NCI-H2196 (cell line): ENCODE measurements at regions not wholly inside any gene's neighbourhood (a gene's known extent, or its start where the extent isn't known, plus 50 kb on each side); places are given as distances from the start of the nearest gene placed in this dataset.
A peak's percentile ranks its signal among the peaks of the same experiment; 100 is the strongest.
"Not testable (repeated sequence)": the region's sequence is repeated elsewhere in the genome, so short reads cannot be mapped to it uniquely, and the experiment has no call there.

Experiments used
- DNase-seq: peaks from one replicate; lab custom pipeline; 2025; ENCODE audit not compliant: unreplicated experiment; lab: John Stamatoyannopoulos, UW

- DNase-seq = no peak
Measured at GRCh38 chr1:178020968-178021640, 51.2 kb upstream of the SEC16B start.

- no peak for DNase-seq
Measured at GRCh38 chr1:178021950-178022349, 52.1 kb upstream of the SEC16B start.

GRCh38 chr1:178023181-178023618 lies 53.3 kb upstream of the SEC16B start:
- no peak for DNase-seq

GRCh38 chr1:178024504-178024903 lies 54.6 kb upstream of the SEC16B start:
- DNase-seq = no peak

GRCh38 chr1:178025613-178026356 lies 55.9 kb upstream of the SEC16B start:
- DNase-seq = no peak

GRCh38 chr1:178028841-178029481 lies 59.1 kb upstream of the SEC16B start:
- DNase-seq = no peak

- no peak for DNase-seq
Measured at GRCh38 chr1:178030467-178030866, 60.6 kb upstream of the SEC16B start.

GRCh38 chr1:178031856-178032320 lies 62.0 kb upstream of the RASAL2 start:
- peak; percentile 34 for DNase-seq

GRCh38 chr1:178033019-178033418 lies 60.9 kb upstream of the RASAL2 start:
- no peak for DNase-seq

- DNase-seq = no peak
Measured at GRCh38 chr1:178034676-178035075, 59.2 kb upstream of the RASAL2 start.

- DNase-seq = no peak
Measured at GRCh38 chr1:178036090-178036489, 57.8 kb upstream of the RASAL2 start.

GRCh38 chr1:178037510-178038253 lies 56.2 kb upstream of the RASAL2 start:
- DNase-seq = no peak

GRCh38 chr1:178038372-178038771 lies 55.5 kb upstream of the RASAL2 start:
- DNase-seq = no peak

- DNase-seq = no peak
Measured at GRCh38 chr1:178039891-178040290, 54.0 kb upstream of the RASAL2 start.

GRCh38 chr1:178043940-178044339 lies 50.0 kb upstream of the RASAL2 start:
- DNase-seq = not testable (repeated sequence)
